GM12801 (cell line): ENCODE measurements at regions not wholly inside any gene's neighbourhood (a gene's known extent, or its start where the extent isn't known, plus 50 kb on each side); places are given as distances from the start of the nearest gene placed in this dataset.

Experiments
- TF ChIP-seq, protein P1 (sequence below): IDR thresholded peaks from one replicate; pipeline ENCODE4 v1.5.1; 2011; ENCODE audit warnings: control low read depth; ENCODE audit not compliant: insufficient read length; ENCODE audit errors: extremely low read depth

DNA sequence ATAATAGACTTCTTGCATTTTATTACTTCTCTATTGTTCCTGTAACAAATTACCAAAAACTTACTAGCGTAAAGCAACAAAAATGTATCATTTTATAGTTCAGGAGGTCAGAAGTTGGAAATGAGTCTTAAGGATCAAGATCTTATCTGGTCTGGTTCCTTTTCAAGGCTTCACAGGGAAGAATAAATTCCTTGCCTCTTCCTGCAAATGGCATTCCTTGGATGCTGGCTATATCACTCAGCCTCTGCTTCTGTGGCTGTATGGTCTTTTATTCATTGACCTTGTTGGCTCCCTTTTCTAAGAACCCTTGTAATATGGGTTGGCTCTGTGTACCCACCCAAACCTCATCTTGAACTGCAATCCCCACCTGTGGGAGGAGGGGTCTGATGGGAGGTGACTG is 478.4 kb upstream of the THBS1 start:
- TF ChIP-seq, protein P1, sequence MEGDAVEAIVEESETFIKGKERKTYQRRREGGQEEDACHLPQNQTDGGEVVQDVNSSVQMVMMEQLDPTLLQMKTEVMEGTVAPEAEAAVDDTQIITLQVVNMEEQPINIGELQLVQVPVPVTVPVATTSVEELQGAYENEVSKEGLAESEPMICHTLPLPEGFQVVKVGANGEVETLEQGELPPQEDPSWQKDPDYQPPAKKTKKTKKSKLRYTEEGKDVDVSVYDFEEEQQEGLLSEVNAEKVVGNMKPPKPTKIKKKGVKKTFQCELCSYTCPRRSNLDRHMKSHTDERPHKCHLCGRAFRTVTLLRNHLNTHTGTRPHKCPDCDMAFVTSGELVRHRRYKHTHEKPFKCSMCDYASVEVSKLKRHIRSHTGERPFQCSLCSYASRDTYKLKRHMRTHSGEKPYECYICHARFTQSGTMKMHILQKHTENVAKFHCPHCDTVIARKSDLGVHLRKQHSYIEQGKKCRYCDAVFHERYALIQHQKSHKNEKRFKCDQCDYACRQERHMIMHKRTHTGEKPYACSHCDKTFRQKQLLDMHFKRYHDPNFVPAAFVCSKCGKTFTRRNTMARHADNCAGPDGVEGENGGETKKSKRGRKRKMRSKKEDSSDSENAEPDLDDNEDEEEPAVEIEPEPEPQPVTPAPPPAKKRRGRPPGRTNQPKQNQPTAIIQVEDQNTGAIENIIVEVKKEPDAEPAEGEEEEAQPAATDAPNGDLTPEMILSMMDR: no peak

DNA sequence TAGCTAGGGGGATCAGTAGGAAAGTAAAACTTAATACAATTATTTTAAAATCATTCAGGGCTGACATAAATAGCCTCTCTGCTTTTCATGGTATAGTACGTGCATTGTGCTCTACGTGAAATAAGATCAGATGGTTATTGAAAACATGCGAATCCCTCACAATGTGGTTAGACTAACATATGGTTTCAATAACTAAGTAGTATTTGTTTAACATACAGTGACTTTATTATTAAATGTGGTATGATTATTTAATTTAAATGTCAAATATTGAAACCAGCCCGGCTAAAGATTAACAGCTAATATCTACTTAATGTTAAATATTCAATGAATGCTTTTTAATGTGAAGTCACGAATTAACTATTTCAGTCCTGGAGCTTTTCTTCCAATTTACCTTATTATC is 473.9 kb upstream of the THBS1 start:
- TF ChIP-seq, protein P1: no peak

DNA sequence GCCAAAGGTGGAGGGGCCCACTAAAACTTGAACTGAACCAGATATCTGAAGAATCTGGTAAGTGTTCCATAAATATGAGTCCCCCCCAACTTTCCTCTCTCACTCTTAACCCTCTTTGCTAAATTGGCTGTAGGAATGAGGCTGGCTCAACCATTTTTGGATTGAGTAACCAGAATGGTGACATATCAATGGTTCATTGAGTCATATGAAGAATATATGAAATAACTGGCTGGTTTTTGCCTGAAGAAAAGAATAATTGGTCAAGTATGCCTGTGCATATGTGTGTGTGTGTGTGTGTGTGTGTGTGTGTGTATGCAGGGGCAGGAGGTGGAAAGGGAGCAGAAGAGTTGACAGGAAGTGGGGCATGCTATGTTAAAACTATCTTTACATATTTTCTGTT is 472.9 kb upstream of the THBS1 start:
- TF ChIP-seq, protein P1: no peak

DNA sequence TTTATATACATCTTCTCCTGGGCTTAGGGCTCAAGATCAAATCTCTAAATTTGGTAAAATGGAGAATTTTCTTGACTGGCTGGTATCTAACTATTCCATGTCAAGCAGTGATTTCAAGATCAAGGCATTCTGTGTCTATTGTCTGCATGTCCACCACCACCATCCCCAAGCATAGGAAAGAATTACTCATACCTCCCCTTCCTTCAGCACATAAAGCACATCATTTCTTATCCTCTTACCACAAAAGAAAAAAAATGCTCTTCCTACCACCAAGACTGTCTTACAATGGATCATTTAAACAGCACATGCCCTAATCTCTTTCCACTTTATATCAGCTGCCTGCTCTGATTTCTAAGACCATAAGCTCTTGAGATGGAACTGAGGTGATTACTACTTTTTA is 470.5 kb upstream of the THBS1 start:
- TF ChIP-seq, protein P1: no peak

DNA sequence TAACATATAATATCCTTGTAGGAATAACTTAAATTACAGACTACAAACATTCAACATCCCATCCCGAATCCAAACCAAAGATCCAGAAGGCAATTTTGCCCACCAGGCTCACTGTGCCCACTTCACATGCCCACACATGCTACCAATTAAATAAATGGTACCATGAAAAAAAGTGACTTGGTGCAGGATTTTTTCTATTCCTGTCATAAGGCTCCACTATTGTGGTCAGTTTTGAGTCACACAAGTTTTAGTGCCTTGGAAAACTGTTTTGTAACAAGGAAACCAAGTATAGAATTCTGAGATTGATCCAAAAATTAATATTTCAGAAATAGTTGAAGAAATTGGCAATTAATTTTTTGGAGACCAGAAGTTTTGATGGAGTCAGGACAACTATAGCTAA is 470.1 kb upstream of the THBS1 start:
- TF ChIP-seq, protein P1: no peak

DNA sequence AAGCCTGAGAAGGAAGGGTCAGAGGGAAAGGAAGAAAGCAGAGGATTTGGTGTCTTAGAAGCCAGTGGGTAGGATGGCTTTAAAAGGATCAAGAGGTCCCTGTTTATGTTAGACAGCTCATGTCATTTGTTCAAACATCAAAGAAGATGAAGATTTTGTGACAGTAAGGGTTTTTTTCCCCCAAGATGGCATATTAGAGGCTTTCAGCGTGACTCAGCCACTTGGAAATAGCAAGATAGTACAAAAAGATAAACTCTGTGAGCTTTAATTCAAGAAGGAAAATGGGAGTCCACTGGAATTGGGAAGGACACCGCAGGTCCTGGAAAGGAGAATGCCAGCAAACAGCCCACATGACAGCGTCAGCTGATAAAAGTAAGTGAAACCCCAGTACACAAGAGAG is 467.1 kb upstream of the THBS1 start:
- TF ChIP-seq, protein P1: no peak

DNA sequence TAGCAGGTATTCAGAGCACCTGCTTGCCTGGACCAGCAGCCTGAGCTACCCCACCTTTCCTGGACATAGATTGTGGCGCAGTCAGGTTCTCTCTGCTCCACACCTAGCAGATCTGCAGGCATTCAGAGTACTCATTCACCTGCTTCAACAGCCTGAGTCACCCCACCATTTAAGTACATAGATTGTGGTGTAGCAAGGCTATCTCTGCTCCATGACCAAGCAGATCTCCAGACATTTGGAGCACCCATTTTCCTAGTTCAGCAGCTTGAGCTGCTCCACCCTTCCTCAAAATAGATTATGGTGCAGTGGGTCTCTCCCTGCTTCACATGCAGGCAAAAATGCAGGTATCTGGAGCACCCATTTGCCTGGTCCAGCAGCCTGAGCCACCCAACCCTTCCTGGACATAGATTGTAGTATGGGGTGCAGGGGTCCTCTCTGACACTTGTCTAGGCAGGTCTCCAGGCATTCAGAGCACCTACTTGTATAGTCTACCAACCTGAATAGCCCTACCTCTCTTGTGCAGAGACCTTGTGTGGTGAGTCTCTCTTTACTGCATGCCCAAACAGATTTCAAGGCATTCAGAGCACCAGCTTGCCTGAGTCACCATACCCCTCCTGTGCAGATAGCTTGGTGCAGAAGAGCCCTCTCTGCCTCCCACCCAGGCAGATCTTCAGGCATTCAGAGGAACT is 466.0 kb upstream of the THBS1 start:
- TF ChIP-seq, protein P1: no peak
